DND-41 (cell line): ENCODE measurements at regions not wholly inside any gene's neighbourhood (a gene's known extent, or its start where the extent isn't known, plus 50 kb on each side); places are given as distances from the start of the nearest gene placed in this dataset.

Source experiments
- ATAC-seq: fragments of 200-7000 bp; cut with Tn5 transposase; 3 replicates; pipeline ENCODE4 v1.9.1; 2021; ENCODE audit warnings: low read depth; ENCODE audit not compliant: insufficient read depth
- DNase-seq: peaks from one replicate; pipeline ENCODE4 v3.0.0-alpha.2; 2020
- H2AFZ ChIP-seq: 2 replicates; pipeline ENCODE4 v1.6.0; 2012; ENCODE audit warnings: low read depth, low read length
- H3K27ac ChIP-seq: 2 replicates; pipeline ENCODE4 v1.5.1; 2012; ENCODE audit warnings: low read length, inconsistent platforms
- H3K27me3 ChIP-seq: fragments of 200-600 bp; sonication (generic); 2 replicates; pipeline ENCODE4 v1.6.0; 2012; ENCODE audit warnings: low read length, mild to moderate bottlenecking, inconsistent platforms; ENCODE audit not compliant: insufficient read depth, poor library complexity
- H3K36me3 ChIP-seq: 2 replicates; pipeline ENCODE4 v1.5.1; 2012; ENCODE audit warnings: low read length, inconsistent platforms; ENCODE audit not compliant: insufficient read depth
- H3K4me1 ChIP-seq: 2 replicates; pipeline ENCODE4 v1.5.1; 2012; ENCODE audit warnings: mild to moderate bottlenecking, low read length; ENCODE audit not compliant: insufficient read depth
- H3K4me2 ChIP-seq: 2 replicates; pipeline ENCODE4 v1.6.0; 2012; ENCODE audit warnings: mild to moderate bottlenecking, moderate library complexity, low read length, inconsistent platforms; ENCODE audit not compliant: insufficient read depth
- H3K4me3 ChIP-seq, 2 experiments: fragments of 200-600 bp in 1 of 2; shearing (Covaris generic) in 1 of 2; 2 replicates each; pipeline ENCODE4 v1.5.1; 2012 to 2016; ENCODE audit warnings: inconsistent platforms in 2 of 2, low read length in 2 of 2, mild to moderate bottlenecking in 2 of 2, low read depth in 1 of 2, moderate library complexity in 1 of 2
- H3K79me2 ChIP-seq: 2 replicates; pipeline ENCODE4 v1.6.0; 2012; ENCODE audit warnings: low read length, inconsistent platforms; ENCODE audit not compliant: insufficient read depth
- H3K9ac ChIP-seq: 2 replicates; pipeline ENCODE4 v1.6.0; 2012; ENCODE audit warnings: low read depth, mild to moderate bottlenecking, inconsistent platforms, low read length, moderate library complexity
- H3K9me3 ChIP-seq: 2 replicates; pipeline ENCODE4 v1.5.1; 2012; ENCODE audit warnings: low read length, moderate library complexity, mild to moderate bottlenecking, inconsistent platforms; ENCODE audit not compliant: insufficient read depth, severe bottlenecking
- H4K20me1 ChIP-seq: 2 replicates; pipeline ENCODE4 v1.6.0; 2012; ENCODE audit warnings: low read length; ENCODE audit not compliant: insufficient read depth
- EZH2 ChIP-seq: IDR thresholded peaks from 3 replicates; pipeline ENCODE4 v1.6.1; 2012; ENCODE audit warnings: borderline replicate concordance, low read depth, mild to moderate bottlenecking, moderate library complexity, low read length, inconsistent platforms; ENCODE audit not compliant: severe bottlenecking
- TF ChIP-seq, protein P1 (sequence below): IDR thresholded peaks from 2 replicates; pipeline ENCODE4 v1.5.1; 2012; ENCODE audit warnings: borderline replicate concordance, low read length, moderate library complexity, mild to moderate bottlenecking; ENCODE audit not compliant: poor library complexity, severe bottlenecking; ENCODE audit errors: extremely low read depth

DNA sequence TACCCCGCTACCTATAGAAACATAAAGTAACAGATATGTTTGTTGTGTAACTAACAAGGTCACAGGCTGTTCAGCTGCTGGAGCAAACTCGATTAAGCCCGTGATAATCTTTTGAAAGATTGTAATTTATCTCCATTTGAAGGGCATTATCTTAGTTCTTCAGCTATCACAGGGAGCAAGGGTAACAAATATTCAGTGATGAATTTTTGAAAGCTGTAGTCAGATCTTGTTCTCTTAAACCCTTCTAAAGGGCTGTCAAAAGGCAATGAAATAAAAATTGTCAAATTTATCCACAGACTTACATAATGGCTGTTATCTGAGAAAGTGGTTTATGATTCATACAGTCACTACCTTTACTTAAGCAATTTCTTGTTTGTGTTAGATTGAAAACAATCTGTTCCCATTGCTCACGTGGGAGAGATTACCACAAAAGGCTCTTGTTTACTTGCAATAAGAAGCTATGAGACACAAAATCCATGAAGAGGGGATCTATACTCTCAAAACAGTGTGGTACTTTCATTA is 78.3 kb upstream of the ZNF608 start:
- H3K27ac ChIP-seq, result no peak overlapping the region
- no peak overlapping the region for H3K4me3 ChIP-seq
- H4K20me1 ChIP-seq, result no peaks in the 10 kb centered on the region
- H3K27me3 ChIP-seq, result no peaks in the 10 kb centered on the region
- no peaks in the 10 kb centered on the region for H3K9me3 ChIP-seq
- TF ChIP-seq EZH2, result no peak
- TF ChIP-seq, protein P1, sequence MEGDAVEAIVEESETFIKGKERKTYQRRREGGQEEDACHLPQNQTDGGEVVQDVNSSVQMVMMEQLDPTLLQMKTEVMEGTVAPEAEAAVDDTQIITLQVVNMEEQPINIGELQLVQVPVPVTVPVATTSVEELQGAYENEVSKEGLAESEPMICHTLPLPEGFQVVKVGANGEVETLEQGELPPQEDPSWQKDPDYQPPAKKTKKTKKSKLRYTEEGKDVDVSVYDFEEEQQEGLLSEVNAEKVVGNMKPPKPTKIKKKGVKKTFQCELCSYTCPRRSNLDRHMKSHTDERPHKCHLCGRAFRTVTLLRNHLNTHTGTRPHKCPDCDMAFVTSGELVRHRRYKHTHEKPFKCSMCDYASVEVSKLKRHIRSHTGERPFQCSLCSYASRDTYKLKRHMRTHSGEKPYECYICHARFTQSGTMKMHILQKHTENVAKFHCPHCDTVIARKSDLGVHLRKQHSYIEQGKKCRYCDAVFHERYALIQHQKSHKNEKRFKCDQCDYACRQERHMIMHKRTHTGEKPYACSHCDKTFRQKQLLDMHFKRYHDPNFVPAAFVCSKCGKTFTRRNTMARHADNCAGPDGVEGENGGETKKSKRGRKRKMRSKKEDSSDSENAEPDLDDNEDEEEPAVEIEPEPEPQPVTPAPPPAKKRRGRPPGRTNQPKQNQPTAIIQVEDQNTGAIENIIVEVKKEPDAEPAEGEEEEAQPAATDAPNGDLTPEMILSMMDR, result no peak
- no peak overlapping the region for H2AFZ ChIP-seq
- no peaks in the 10 kb centered on the region for H3K4me1 ChIP-seq
- H3K4me2 ChIP-seq, result no peak overlapping the region
- H3K79me2 ChIP-seq, result no peaks in the 10 kb centered on the region
- ATAC-seq (no peak), DNase-seq (no peak)
- no peaks in the 10 kb centered on the region for H3K36me3 ChIP-seq
- H3K9ac ChIP-seq, result no peak overlapping the region

DNA sequence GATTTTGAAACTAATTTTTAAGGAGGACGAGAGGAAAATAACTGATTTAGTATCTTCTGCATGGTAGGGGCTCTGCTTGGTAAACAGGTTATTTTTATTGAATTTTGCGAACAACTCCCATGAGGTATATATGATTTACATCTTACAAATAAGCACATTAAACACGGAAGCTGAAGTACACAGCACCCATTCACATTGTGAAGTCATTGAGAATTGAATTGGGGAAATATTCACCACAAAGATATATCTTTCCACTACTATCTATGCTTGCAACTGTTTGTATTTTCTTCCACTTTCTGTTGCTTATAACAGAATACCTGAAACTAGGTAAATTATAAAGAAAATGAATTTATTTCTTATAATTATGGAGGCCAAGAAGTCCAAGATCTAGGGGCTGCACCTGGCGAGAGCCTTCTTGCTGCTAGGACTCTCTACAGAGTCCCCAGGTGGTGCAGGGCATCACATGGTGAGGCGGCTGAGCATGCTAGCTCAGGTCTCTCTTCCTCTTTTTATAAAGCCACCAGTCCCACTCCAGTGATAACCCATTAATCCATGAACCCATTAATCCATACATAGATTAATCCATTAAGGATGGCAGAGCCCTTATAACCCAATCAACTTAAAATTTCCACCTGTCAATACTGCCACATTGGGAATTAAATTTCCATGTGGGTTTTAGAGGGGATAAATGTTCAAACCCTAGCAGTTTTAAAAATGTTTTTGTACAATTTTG is 79.0 kb upstream of the ZNF608 start:
- Histone ChIP-seq H3K4me3 (no peak overlapping the region), H3K4me2 (no peak overlapping the region), H4K20me1 (no peaks in the 10 kb centered on the region), H3K9me3 (no peaks in the 10 kb centered on the region), H3K4me1 (no peaks in the 10 kb centered on the region), H3K9ac (no peak overlapping the region), H3K79me2 (no peaks in the 10 kb centered on the region), H3K27me3 (no peaks in the 10 kb centered on the region), H2AFZ (no peak overlapping the region), H3K27ac (no peak overlapping the region), H3K36me3 (no peaks in the 10 kb centered on the region)
- DNase-seq (no peak), ATAC-seq (no peak)
- TF ChIP-seq, protein P1, result no peak
- no peak for TF ChIP-seq EZH2

DNA sequence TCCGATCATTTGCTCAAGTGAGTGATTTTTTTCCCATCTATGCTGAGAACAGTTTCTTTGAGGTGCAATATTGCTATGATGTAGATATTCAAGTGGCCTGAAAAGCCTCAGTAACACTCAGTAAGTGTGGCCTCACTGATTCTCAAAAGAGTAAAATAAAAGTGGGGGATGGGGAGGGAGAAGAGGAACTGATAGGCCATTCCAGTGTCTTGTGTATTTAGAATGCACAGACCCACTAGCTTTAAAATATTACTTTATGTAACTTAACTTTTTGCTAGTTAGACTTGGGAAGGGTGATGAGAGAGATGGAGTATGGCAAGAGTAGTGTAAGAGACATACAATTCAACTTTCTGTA is 79.5 kb upstream of the ZNF608 start:
- no peak for TF ChIP-seq EZH2
- TF ChIP-seq, protein P1, result no peak
- Histone ChIP-seq H3K9me3 (no peaks in the 10 kb centered on the region), H4K20me1 (no peaks in the 10 kb centered on the region), H2AFZ (no peak overlapping the region), H3K27ac (no peak overlapping the region), H3K79me2 (no peaks in the 10 kb centered on the region), H3K4me2 (no peak overlapping the region), H3K4me3 (no peak overlapping the region), H3K9ac (no peak overlapping the region), H3K27me3 (no peaks in the 10 kb centered on the region), H3K36me3 (no peaks in the 10 kb centered on the region), H3K4me1 (no peaks in the 10 kb centered on the region)
- DNase-seq (no peak), ATAC-seq (no peak)
